HEK293 (cell line): ENCODE measurements at regions not wholly inside any gene's neighbourhood (a gene's known extent, or its start where the extent isn't known, plus 50 kb on each side); places are given as distances from the start of the nearest gene placed in this dataset.
"Not testable (repeated sequence)": the region's sequence is repeated elsewhere in the genome, so short reads cannot be mapped to it uniquely, and the experiment has no call there.

Experiments used
- CTCF ChIA-PET: fragments of 350-600 bp; formaldehyde crosslinking; extraction: SDS; loops from one replicate; lab custom pipeline; 2021; ENCODE audit warnings: antibody characterized with exemption; lab: Yijun Ruan, JAX
- POLR2A ChIA-PET: fragments of 300-600 bp; formaldehyde crosslinking; extraction: SDS; loops from one replicate; lab custom pipeline; 2020; ENCODE audit warnings: antibody characterized with exemption, inconsistent platforms; lab: Yijun Ruan, JAX
- H3K27ac ChIP-seq: fragments of 200-500 bp; sonication (Bioruptor generic); 2 replicates; pipeline ENCODE4 v1.5.1; 2014; ENCODE audit warnings: low read depth, low read length, control low read depth, inconsistent platforms; ENCODE audit errors: extremely low read depth
- H3K36me3 ChIP-seq, 2 experiments: fragments of 200-500 bp in 1 of 2; sonication (Bioruptor generic) in 1 of 2; 1 replicate in 1 of 2; 2 replicates in 1 of 2; pipeline ENCODE4 v1.5.1; 2014 to 2017; ENCODE audit warnings: inconsistent platforms in 2 of 2, low read length in 2 of 2; ENCODE audit not compliant: control insufficient read depth in 2 of 2, insufficient read depth in 1 of 2
- H3K4me1 ChIP-seq: fragments of 200-500 bp; sonication (Bioruptor generic); 2 replicates; pipeline ENCODE4 v1.5.1; 2014; ENCODE audit warnings: mild to moderate bottlenecking, low read length, inconsistent platforms; ENCODE audit not compliant: control insufficient read depth, insufficient read depth
- H3K4me3 ChIP-seq: 2 replicates; pipeline ENCODE4 v1.5.1; 2011; ENCODE audit warnings: low read depth, mild to moderate bottlenecking, control low read depth, low read length, moderate library complexity
- H3K9me3 ChIP-seq: fragments of 200-500 bp; sonication (Bioruptor generic); 2 replicates; pipeline ENCODE4 v1.5.1; 2014; ENCODE audit warnings: low read depth, low read length, inconsistent platforms; ENCODE audit not compliant: control insufficient read depth, insufficient read depth
- GLI2 ChIP-seq: fragments of 450-650 bp; formaldehyde crosslinking; IDR thresholded peaks from 2 replicates; pipeline ENCODE4; 2017; ENCODE audit warnings: missing biosample characterization, missing genetic modification characterization, low read depth, borderline replicate concordance
- PATZ1 ChIP-seq: fragments of 450-650 bp; formaldehyde crosslinking; IDR thresholded peaks from 2 replicates; pipeline ENCODE4 v1.5.1; 2016; ENCODE audit warnings: missing biosample characterization, missing genetic modification characterization
- REST ChIP-seq: fragments of 450-650 bp; formaldehyde crosslinking; IDR thresholded peaks from 2 replicates; pipeline ENCODE4 v1.5.1; 2016; ENCODE audit warnings: missing biosample characterization, missing genetic modification characterization
- SETDB1 ChIP-seq: IDR thresholded peaks from one replicate; pipeline ENCODE4 v1.6.1; 2017; ENCODE audit warnings: mild to moderate bottlenecking, low read length, moderate library complexity, mixed read lengths; ENCODE audit not compliant: insufficient read length
- SP2 ChIP-seq: fragments of 450-650 bp; formaldehyde crosslinking; IDR thresholded peaks from 2 replicates; pipeline ENCODE4 v1.5.1; 2016; ENCODE audit warnings: missing biosample characterization, missing genetic modification characterization
- ZFHX2 ChIP-seq: fragments of 450-650 bp; formaldehyde crosslinking; conservative IDR thresholded peaks from 2 replicates; pipeline ENCODE4 v1.5.1; 2016; ENCODE audit warnings: missing biosample characterization, missing genetic modification characterization
- ZNF394 ChIP-seq: fragments of 450-650 bp; formaldehyde crosslinking; IDR thresholded peaks from 2 replicates; pipeline ENCODE4 v1.5.1; 2016; ENCODE audit warnings: missing biosample characterization, missing genetic modification characterization, mild to moderate bottlenecking, moderate library complexity, borderline replicate concordance
- ZNF404 ChIP-seq: fragments of 450-650 bp; formaldehyde crosslinking; IDR thresholded peaks from 2 replicates; pipeline ENCODE4 v1.5.1; 2017; ENCODE audit warnings: missing biosample characterization, missing genetic modification characterization
- ZNF433 ChIP-seq: fragments of 450-650 bp; formaldehyde crosslinking; IDR thresholded peaks from 2 replicates; pipeline ENCODE4 v1.5.1; 2016; ENCODE audit warnings: missing biosample characterization, missing genetic modification characterization, low read depth
- ZNF624 ChIP-seq: fragments of 450-650 bp; formaldehyde crosslinking; IDR thresholded peaks from 2 replicates; pipeline ENCODE4 v1.5.1; 2017; ENCODE audit warnings: missing biosample characterization, missing genetic modification characterization
- ZNF747 ChIP-seq: fragments of 450-650 bp; formaldehyde crosslinking; IDR thresholded peaks from 2 replicates; pipeline ENCODE4 v1.5.1; 2016; ENCODE audit warnings: missing biosample characterization, missing genetic modification characterization
- ZNF837 ChIP-seq: fragments of 450-650 bp; formaldehyde crosslinking; IDR thresholded peaks from 2 replicates; pipeline ENCODE4 v1.5.1; 2016; ENCODE audit warnings: missing biosample characterization, missing genetic modification characterization
- ZSCAN16 ChIP-seq: fragments of 450-650 bp; formaldehyde crosslinking; IDR thresholded peaks from 2 replicates; pipeline ENCODE4 v1.5.1; 2016; ENCODE audit warnings: missing biosample characterization, missing genetic modification characterization
- TF ChIP-seq, protein P1 (sequence below): fragments of 450-650 bp; formaldehyde crosslinking; IDR thresholded peaks from 2 replicates; pipeline ENCODE4 v1.5.1; 2016; ENCODE audit warnings: missing biosample characterization, missing genetic modification characterization
- TF ChIP-seq, protein P2 (sequence below): fragments of 450-650 bp; formaldehyde crosslinking; IDR thresholded peaks from 2 replicates; pipeline ENCODE4 v1.5.1; 2016; ENCODE audit warnings: missing biosample characterization, missing genetic modification characterization

- POLR2A ChIA-PET = no interaction called here
- CTCF ChIA-PET = interaction anchor here (0.6 to 0.7 kb wide), 2 partner anchors 10 to 22 kb away, joined by 3 to 5 read pairs; no protein-coding TSS in a partner anchor
- Histone ChIP-seq H3K9me3 (no peaks in the 10 kb centered on the region), H3K4me1 (no peaks in the 10 kb centered on the region), H3K36me3 (no peaks in the 10 kb centered on the region), H3K4me3 (no peak overlapping the region), H3K27ac (no peak overlapping the region)
- TF ChIP-seq ZNF624 (no peak), SP2 (tag by site-specific recombination) (no peak), PATZ1 (tag by site-specific recombination) (no peak), REST (tag by site-specific recombination) (no peak), ZNF404 (no peak), ZNF433 (no peak), ZNF837 (tag by site-specific recombination) (no peak), ZSCAN16 (tag by site-specific recombination) (no peak), ZNF747 (tag by site-specific recombination) (no peak), GLI2 (tag by site-specific recombination) (no peak), ZNF394 (tag by site-specific recombination) (no peak)
- TF ChIP-seq, protein P1, sequence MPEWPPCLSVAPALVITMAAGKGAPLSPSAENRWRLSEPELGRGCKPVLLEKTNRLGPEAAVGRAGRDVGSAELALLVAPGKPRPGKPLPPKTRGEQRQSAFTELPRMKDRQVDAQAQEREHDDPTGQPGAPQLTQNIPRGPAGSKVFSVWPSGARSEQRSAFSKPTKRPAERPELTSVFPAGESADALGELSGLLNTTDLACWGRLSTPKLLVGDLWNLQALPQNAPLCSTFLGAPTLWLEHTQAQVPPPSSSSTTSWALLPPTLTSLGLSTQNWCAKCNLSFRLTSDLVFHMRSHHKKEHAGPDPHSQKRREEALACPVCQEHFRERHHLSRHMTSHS (tag by site-specific recombination) = no peak
- TF ChIP-seq, protein P2, sequence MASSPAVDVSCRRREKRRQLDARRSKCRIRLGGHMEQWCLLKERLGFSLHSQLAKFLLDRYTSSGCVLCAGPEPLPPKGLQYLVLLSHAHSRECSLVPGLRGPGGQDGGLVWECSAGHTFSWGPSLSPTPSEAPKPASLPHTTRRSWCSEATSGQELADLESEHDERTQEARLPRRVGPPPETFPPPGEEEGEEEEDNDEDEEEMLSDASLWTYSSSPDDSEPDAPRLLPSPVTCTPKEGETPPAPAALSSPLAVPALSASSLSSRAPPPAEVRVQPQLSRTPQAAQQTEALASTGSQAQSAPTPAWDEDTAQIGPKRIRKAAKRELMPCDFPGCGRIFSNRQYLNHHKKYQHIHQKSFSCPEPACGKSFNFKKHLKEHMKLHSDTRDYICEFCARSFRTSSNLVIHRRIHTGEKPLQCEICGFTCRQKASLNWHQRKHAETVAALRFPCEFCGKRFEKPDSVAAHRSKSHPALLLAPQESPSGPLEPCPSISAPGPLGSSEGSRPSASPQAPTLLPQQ = no peak
Observed at GRCh38 chr6:118718297-118718696, 66.9 kb upstream of the CEP85L start.

- no peak overlapping the region for H3K4me3 ChIP-seq
- no peak overlapping the region for H3K27ac ChIP-seq
- ChIA-PET POLR2A (no interaction called here), CTCF (interaction anchor here (0.6 kb wide), 1 partner anchor 706 kb away, joined by 3 read pairs; no protein-coding TSS in a partner anchor)
- H3K4me1 ChIP-seq = no peaks in the 10 kb centered on the region
- no peaks in the 10 kb centered on the region for H3K36me3 ChIP-seq
- TF ChIP-seq SETDB1 (no peak), ZFHX2 (tag by site-specific recombination) (no peak)
- H3K9me3 ChIP-seq = no peaks in the 10 kb centered on the region
Observed at GRCh38 chr6:118717106-118717505, 65.7 kb upstream of the CEP85L start.

- H3K4me3 ChIP-seq, H3K9me3 ChIP-seq, POLR2A ChIA-PET, H3K4me1 ChIP-seq, H3K36me3 ChIP-seq, H3K27ac ChIP-seq, CTCF ChIA-PET: not testable (repeated sequence)
Observed at GRCh38 chr6:118715907-118716306, 64.5 kb upstream of the CEP85L start.
